Epidermal melanocyte (primary cell): ENCODE measurements at regions not wholly inside any gene's neighbourhood (a gene's known extent, or its start where the extent isn't known, plus 50 kb on each side); places are given as distances from the start of the nearest gene placed in this dataset.

Experiments used
- DNase-seq: peaks from one replicate; pipeline ENCODE4 v3.0.0; 2011; ENCODE audit warnings: low spot score; ENCODE audit not compliant: insufficient read length

- no peak for DNase-seq
Measured at GRCh38 chr9:29656641-29657406, 2083.5 kb upstream of the C9orf72 start.

- DNase-seq = no peak
Measured at GRCh38 chr9:29657821-29658220, 2084.5 kb upstream of the C9orf72 start.

GRCh38 chr9:29659014-29659413 lies 2085.7 kb upstream of the C9orf72 start:
- no peak for DNase-seq

DNA sequence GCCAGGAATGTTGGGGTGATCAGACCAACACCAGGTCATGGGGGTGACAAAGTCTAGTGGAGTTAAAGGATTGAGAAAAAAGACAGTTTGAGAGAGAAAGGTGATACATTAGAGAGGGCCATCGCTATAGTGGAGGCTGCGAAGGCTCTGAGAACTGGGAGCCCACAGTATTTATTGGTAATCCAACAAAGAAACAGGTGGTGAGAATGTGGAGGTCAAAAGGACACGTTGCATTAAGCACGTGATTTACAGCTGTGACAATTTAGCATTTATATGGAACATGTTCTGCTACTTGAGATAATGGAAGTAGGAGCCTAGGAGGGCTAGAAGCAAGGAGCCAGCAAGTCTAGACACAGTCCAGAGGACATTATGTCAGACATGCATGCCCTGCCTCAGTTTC lies 2086.5 kb upstream of the C9orf72 start:
- DNase-seq = no peak

DNA sequence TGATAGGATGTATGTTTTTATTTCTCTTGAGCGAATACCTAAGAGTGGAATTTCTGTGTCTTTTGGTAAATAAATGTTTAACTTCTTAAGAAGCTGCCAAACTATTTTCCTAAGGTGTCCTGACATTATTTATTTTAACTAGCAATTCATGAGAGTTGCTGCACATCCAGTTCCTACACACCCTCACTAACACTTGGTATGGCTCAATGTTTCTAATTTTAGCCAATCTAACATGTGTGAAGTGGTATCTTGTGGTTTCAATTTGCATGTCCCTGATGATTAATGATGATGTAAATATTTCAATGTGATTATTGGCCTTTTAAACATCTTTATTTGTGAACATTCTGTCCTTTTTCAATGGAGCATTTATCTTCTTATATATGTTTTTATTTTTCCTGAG lies 2095.5 kb upstream of the C9orf72 start:
- DNase-seq = no peak

- no peak for DNase-seq
Measured at GRCh38 chr9:29669613-29670012, 2096.3 kb upstream of the C9orf72 start.

- DNase-seq = no peak
Measured at GRCh38 chr9:29685531-29685930, 2112.2 kb upstream of the C9orf72 start.

GRCh38 chr9:29691145-29691544 lies 2117.9 kb upstream of the C9orf72 start:
- DNase-seq = no peak

- DNase-seq = no peak
Measured at GRCh38 chr9:29691758-29692407, 2118.6 kb upstream of the C9orf72 start.

GRCh38 chr9:29697011-29697410 lies 2123.7 kb upstream of the C9orf72 start:
- DNase-seq = no peak

DNA sequence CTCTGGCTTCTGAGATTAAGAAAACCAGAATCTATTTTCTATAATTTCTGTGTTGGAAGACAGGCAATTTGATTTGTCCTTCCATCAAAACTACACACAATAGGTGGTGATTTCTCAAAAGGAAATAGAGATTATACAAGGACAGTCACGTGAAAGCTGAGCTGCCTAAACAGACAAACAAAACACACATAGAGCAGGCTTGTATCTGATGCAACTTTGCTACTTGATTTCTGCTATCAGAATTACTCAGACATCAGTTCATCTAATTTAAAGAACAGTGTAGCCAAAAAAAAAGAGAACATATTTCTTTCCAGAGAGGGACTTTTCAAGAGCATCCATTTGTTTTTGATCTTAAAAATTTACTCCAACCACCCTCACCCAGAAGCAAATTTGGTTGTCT lies 2128.3 kb upstream of the C9orf72 start:
- no peak for DNase-seq

DNA sequence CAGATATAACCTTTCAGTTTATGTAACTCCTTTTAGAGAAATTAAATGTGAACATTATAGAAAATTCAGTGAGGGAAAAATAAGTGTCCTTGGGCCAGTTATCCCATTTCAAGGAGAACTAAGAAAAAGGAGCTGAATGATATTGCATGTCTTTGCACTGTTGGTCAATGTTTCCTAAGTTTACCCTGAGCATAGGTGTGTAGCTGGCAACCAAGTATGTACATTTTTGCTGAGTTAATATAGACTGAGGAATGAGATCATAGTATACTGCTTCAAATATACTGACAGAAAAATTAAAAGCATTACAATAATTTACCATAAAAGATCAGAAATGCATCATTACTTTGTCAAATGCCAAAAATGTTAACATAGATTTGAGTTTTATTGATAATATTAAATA lies 2128.7 kb upstream of the C9orf72 start:
- DNase-seq = no peak

DNA sequence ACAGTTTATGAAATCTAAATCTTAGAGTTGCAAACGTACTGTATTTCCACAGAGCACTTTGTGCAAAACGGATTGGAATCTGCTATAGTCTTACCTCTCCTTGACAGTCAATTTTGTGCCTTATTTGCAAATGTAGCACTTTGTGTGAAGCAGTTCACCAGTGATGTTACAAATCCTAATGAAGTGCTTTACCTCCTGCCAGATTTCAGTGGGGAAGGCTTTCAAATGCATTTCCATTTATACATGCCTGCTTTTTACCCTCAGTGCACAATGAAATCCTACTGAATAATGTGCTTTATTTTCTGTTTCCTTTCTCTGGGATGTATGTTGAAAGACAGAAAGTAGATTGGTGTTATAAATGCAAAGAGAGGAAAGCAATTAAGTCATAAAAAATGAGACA lies 2141.6 kb upstream of the C9orf72 start:
- no peak for DNase-seq

- no peak for DNase-seq
Measured at GRCh38 chr9:29717631-29718030, 2144.3 kb upstream of the C9orf72 start.

DNA sequence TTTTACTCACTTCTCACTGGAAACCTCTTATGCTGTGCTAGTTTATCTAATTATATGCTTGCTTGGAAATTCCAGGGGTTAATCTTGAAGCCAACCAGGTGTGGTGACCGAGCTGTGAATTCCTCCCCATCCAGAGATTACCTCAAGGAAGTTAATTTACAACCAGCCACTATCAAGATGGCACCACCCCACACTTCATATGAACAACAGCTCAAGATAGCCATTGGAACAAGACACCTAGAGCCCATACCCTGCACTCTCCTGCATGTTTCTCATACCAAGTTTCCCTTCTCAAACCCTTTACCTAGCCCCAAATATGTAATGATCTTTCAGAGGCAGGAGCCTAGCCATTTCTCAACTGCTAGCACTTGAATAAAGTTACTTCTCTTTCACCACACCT lies 2156.9 kb upstream of the C9orf72 start:
- DNase-seq = no peak

DNA sequence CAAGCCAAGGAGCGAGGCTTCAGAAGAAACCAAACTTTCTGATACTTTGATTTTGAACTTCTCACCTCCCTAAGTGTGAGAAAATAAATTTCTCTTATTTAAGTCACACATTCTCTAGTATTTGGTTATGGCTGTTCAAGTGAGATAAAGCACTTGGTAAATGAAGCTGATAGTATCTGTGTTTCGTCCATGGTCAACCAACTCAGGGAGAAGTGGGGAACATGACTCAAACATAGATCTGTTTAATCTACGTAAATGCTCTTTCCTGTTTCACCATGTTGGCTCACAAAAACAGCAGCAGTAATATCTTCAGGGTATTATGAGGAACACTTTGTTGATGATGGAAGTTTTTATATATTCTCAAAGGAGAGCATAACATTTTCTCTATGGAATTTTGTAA lies 2167.2 kb upstream of the C9orf72 start:
- DNase-seq = no peak

- no peak for DNase-seq
Measured at GRCh38 chr9:29741169-29741568, 2167.9 kb upstream of the C9orf72 start.

GRCh38 chr9:29750062-29750461 lies 2176.8 kb upstream of the C9orf72 start:
- DNase-seq = no peak

DNA sequence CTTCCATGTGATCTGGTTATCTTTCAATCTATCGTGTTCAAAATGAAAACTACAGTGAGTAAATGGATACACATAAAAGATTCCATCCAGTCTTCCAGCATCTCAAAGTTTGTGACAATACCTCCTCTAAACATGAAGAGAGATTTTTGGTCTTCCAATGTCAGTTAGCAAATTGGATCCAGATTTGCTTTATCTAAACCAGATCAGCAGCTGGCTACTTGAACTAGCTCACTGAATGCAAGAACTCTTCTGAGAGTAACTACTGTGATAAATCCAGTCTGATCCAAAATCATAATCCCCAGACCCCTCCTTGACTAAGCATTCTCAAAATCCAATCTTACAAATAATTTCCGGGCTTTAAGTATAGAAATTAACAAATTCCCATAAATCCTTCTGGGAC lies 2177.9 kb upstream of the C9orf72 start:
- no peak for DNase-seq

GRCh38 chr9:29753638-29754037 lies 2180.4 kb upstream of the C9orf72 start:
- DNase-seq = no peak

GRCh38 chr9:29769019-29769418 lies 2195.7 kb upstream of the C9orf72 start:
- no peak for DNase-seq

DNA sequence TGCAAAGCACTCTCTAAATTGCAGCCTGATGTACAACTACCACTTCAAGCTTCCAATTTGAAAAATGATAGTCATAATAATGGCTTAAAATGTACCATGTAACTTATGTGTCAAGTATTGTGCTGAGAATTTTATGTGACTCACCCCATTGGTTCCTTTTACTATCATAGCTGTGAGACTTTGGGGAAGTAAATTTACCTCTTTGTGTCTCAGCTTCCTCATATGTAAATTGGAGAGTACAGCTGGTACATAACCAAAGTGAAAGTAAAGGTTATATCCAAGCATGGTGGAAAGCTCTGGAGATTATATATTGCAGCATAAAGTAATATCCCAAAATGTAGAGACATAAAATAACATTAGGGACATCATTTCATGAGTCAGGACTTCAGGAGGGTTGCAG lies 2200.4 kb upstream of the C9orf72 start:
- DNase-seq = no peak

- DNase-seq = no peak
Measured at GRCh38 chr9:29775491-29775890, 2202.2 kb upstream of the C9orf72 start.
